GM21360 (cell line): ENCODE measurements at regions not wholly inside any gene's neighbourhood (a gene's known extent, or its start where the extent isn't known, plus 50 kb on each side); places are given as distances from the start of the nearest gene placed in this dataset.
"Not testable (repeated sequence)": the region's sequence is repeated elsewhere in the genome, so short reads cannot be mapped to it uniquely, and the experiment has no call there.

Experiments used
- ATAC-seq: cut with Tn5 transposase; IDR thresholded peaks from one replicate; pipeline ENCODE4 v1.9.1; 2021; ENCODE audit warnings: mild to moderate bottlenecking, moderate library complexity; ENCODE audit not compliant: unreplicated experiment

GRCh38 chrX:89350024-89350423, 571.7 kb upstream of the TGIF2LX start:
- ATAC-seq: peak; percentile 63

GRCh38 chrX:89369904-89370303, 551.8 kb upstream of the TGIF2LX start:
- not testable (repeated sequence) for ATAC-seq

- not testable (repeated sequence) for ATAC-seq
These were observed 528.7 kb upstream of the TGIF2LX start for GRCh38 chrX:89393004-89393403.

GRCh38 chrX:89402818-89403217, 518.9 kb upstream of the TGIF2LX start:
- ATAC-seq: not testable (repeated sequence)

GRCh38 chrX:89405148-89405547, 516.6 kb upstream of the TGIF2LX start:
- not testable (repeated sequence) for ATAC-seq

GRCh38 chrX:89416930-89417329, 504.8 kb upstream of the TGIF2LX start:
- ATAC-seq: not testable (repeated sequence)

- not testable (repeated sequence) for ATAC-seq
These were observed 489.0 kb upstream of the TGIF2LX start for GRCh38 chrX:89432652-89433231.
